Body of pancreas (tissue), 4 donors: ENCODE measurements at regions not wholly inside any gene's neighbourhood (a gene's known extent, or its start where the extent isn't known, plus 50 kb on each side); places are given as distances from the start of the nearest gene placed in this dataset.

ENCODE experiments used
- CTCF ChIP-seq, 7 experiments: fragments of 450-650 bp in 4 of 7; fragments of 200-600 bp in 3 of 7; sonication (generic) in 3 of 7; IDR thresholded peaks; one replicate each; pipeline ENCODE4 v1.5.1; 2016 to 2019; ENCODE audit warnings: antibody characterized with exemption in 7 of 7
- POLR2A ChIP-seq, 3 donors: fragments of 450-650 bp; IDR thresholded peaks; one replicate each; pipeline ENCODE4 v1.6.1; 2016; ENCODE audit warnings: antibody characterized with exemption in 3 of 3, mild to moderate bottlenecking in 2 of 3

GRCh38 chr6:11326116-11326515 lies 93.6 kb upstream of the NEDD9 start:
- TF ChIP-seq CTCF (IDR thresholded peaks at IDR 0.05) (no peak), POLR2A (IDR thresholded peaks at IDR 0.05) (no peak)
